ENCODE measurements at regions not wholly inside any gene's neighbourhood (a gene's known extent, or its start where the extent isn't known, plus 50 kb on each side); places are given as distances from the start of the nearest gene placed in this dataset.
A peak's percentile ranks its signal among the peaks of the same experiment; 100 is the strongest.

GRCh38 chr15:70488002-70488605 is 275.3 kb downstream of the UACA start:
- TF ChIP-seq POLR2AphosphoS5 (IDR thresholded peaks at IDR 0.05): no peak
- no peak for TF ChIP-seq POLR2A (IDR thresholded peaks at IDR 0.05; ENCODE audit: low read depth)
- TF ChIP-seq CTCF (IDR thresholded peaks at IDR 0.05): peak; percentile 94 to 99 (median 96)
